Stimulated activated CD8-positive, alpha-beta memory T cell treated with anti-CD3 and anti-CD28 coated beads, Interleukin-4, amount 100 ng/mL, for 48 hours (primary cell): ENCODE measurements at regions not wholly inside any gene's neighbourhood (a gene's known extent, or its start where the extent isn't known, plus 50 kb on each side); places are given as distances from the start of the nearest gene placed in this dataset.

Experiments used
- DNase-seq: peaks from one replicate; pipeline ENCODE4 v3.0.0-alpha.2; 2020

- DNase-seq, result no peak
These were observed 136.5 kb upstream of the CCL2 start for GRCh38 chr17:34118564-34118963.

- no peak for DNase-seq
These were observed 133.8 kb upstream of the CCL2 start for GRCh38 chr17:34121311-34121710.

- no peak for DNase-seq
These were observed 132.6 kb upstream of the CCL2 start for GRCh38 chr17:34122515-34122914.

GRCh38 chr17:34125010-34125409 is 130.1 kb upstream of the CCL2 start:
- no peak for DNase-seq

GRCh38 chr17:34125921-34126320 is 129.2 kb upstream of the CCL2 start:
- no peak for DNase-seq

- DNase-seq, result no peak
These were observed 128.6 kb upstream of the CCL2 start for GRCh38 chr17:34126496-34126895.

GRCh38 chr17:34126965-34127364 is 128.1 kb upstream of the CCL2 start:
- DNase-seq, result no peak

GRCh38 chr17:34130544-34130943 is 124.5 kb upstream of the CCL2 start:
- DNase-seq, result no peak

- no peak for DNase-seq
These were observed 123.7 kb upstream of the CCL2 start for GRCh38 chr17:34131386-34131785.

GRCh38 chr17:34133350-34133749 is 121.7 kb upstream of the CCL2 start:
- no peak for DNase-seq

GRCh38 chr17:34135841-34136240 is 119.2 kb upstream of the CCL2 start:
- no peak for DNase-seq

- no peak for DNase-seq
These were observed 115.1 kb upstream of the CCL2 start for GRCh38 chr17:34140006-34140405.

- DNase-seq, result no peak
These were observed 113.5 kb upstream of the CCL2 start for GRCh38 chr17:34141590-34141989.

- no peak for DNase-seq
These were observed 111.7 kb upstream of the CCL2 start for GRCh38 chr17:34143430-34143829.

GRCh38 chr17:34146440-34147043 is 108.5 kb upstream of the CCL2 start:
- peak; percentile 76 for DNase-seq

- no peak for DNase-seq
These were observed 104.0 kb upstream of the CCL2 start for GRCh38 chr17:34151102-34151501.

- no peak for DNase-seq
These were observed 101.1 kb upstream of the CCL2 start for GRCh38 chr17:34153991-34154390.

GRCh38 chr17:34154961-34155730 is 99.9 kb upstream of the CCL2 start:
- DNase-seq, result no peak

- no peak for DNase-seq
These were observed 99.1 kb upstream of the CCL2 start for GRCh38 chr17:34155947-34156346.

GRCh38 chr17:34156401-34156740 is 98.7 kb upstream of the CCL2 start:
- no peak for DNase-seq

- no peak for DNase-seq
These were observed 98.1 kb upstream of the CCL2 start for GRCh38 chr17:34156741-34157589.

GRCh38 chr17:34161690-34162089 is 93.4 kb upstream of the CCL2 start:
- no peak for DNase-seq

GRCh38 chr17:34163123-34163522 is 92.0 kb upstream of the CCL2 start:
- DNase-seq, result no peak

GRCh38 chr17:34163646-34164045 is 91.4 kb upstream of the CCL2 start:
- DNase-seq, result no peak
